Osteoblast (primary cell): ENCODE measurements at regions not wholly inside any gene's neighbourhood (a gene's known extent, or its start where the extent isn't known, plus 50 kb on each side); places are given as distances from the start of the nearest gene placed in this dataset.
"Not testable (repeated sequence)": the region's sequence is repeated elsewhere in the genome, so short reads cannot be mapped to it uniquely, and the experiment has no call there.

ENCODE experiments used
- DNase-seq: peaks from one replicate; pipeline ENCODE4 v3.0.0; 2011; ENCODE audit warnings: low spot score, mixed read lengths; ENCODE audit not compliant: insufficient read length; ENCODE audit errors: missing footprints
- H2AFZ ChIP-seq: 2 replicates; pipeline ENCODE4 v1.6.0; 2011; ENCODE audit warnings: mild to moderate bottlenecking, low read length
- H3K27ac ChIP-seq: 2 replicates; pipeline ENCODE4 v1.5.1; 2011; ENCODE audit warnings: mild to moderate bottlenecking, low read depth, low read length, moderate library complexity
- H3K27me3 ChIP-seq: 2 replicates; pipeline ENCODE4 v1.6.0; 2012; ENCODE audit warnings: mild to moderate bottlenecking, control low read depth, inconsistent platforms, low read length, moderate library complexity; ENCODE audit not compliant: insufficient read depth
- H3K36me3 ChIP-seq: 2 replicates; pipeline ENCODE4 v1.5.1; 2011; ENCODE audit warnings: mild to moderate bottlenecking, low read length, control low read depth, moderate library complexity; ENCODE audit not compliant: insufficient read depth
- H3K4me1 ChIP-seq: 2 replicates; pipeline ENCODE4 v1.5.1; 2011; ENCODE audit warnings: mild to moderate bottlenecking, low read length, control low read depth, moderate library complexity; ENCODE audit not compliant: insufficient read depth
- H3K4me2 ChIP-seq: 2 replicates; pipeline ENCODE4 v1.6.0; 2011; ENCODE audit warnings: mild to moderate bottlenecking, low read length; ENCODE audit not compliant: insufficient read depth
- H3K4me3 ChIP-seq: fragments of 200-600 bp; sonication (generic); 3 replicates; pipeline ENCODE4 v1.5.1; 2012; ENCODE audit warnings: mild to moderate bottlenecking, low read length, inconsistent platforms; ENCODE audit not compliant: insufficient read depth
- H3K79me2 ChIP-seq: 2 replicates; pipeline ENCODE4 v1.6.0; 2012; ENCODE audit warnings: mild to moderate bottlenecking, low read length, control low read depth, inconsistent platforms; ENCODE audit not compliant: insufficient read depth
- H3K9me3 ChIP-seq: 2 replicates; pipeline ENCODE4 v1.5.1; 2011; ENCODE audit warnings: low read depth, low read length, control low read depth
- H4K20me1 ChIP-seq: 2 replicates; pipeline ENCODE4 v1.6.0; 2012; ENCODE audit warnings: mild to moderate bottlenecking, low read length, control low read depth; ENCODE audit not compliant: insufficient read depth
- TF ChIP-seq, protein P1 (sequence below): IDR thresholded peaks from 2 replicates; pipeline ENCODE4 v1.5.1; 2011; ENCODE audit warnings: mild to moderate bottlenecking, low read depth, low read length, moderate library complexity; ENCODE audit errors: extremely low read depth

DNA sequence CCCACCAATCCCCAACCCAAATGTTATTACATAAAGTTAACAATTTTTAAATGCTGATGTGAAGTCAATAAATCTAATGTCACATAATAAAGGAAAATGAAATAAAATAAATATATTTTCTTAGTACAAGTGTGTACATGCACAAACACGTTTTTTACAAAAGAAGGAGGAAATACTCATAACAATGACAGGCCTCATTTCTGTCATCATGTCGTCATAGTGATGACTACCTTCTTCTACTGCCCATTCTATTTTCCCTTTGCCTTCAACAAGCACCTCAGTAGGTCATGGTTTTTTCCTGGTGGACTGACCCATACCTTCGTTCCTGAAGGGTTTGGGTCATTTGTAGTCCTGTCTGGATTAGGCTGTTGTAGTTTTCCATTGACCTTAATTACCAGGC lies 185.3 kb upstream of the IPO5 start:
- Histone ChIP-seq H3K27me3 (no peaks in the 10 kb centered on the region), H3K79me2 (no peaks in the 10 kb centered on the region), H3K4me1 (no peaks in the 10 kb centered on the region), H2AFZ (no peak overlapping the region), H3K27ac (no peak overlapping the region), H4K20me1 (no peaks in the 10 kb centered on the region), H3K9me3 (no peaks in the 10 kb centered on the region), H3K36me3 (no peaks in the 10 kb centered on the region), H3K4me2 (no peak overlapping the region), H3K4me3 (no peak overlapping the region)
- DNase-seq = no peak
- TF ChIP-seq, protein P1, sequence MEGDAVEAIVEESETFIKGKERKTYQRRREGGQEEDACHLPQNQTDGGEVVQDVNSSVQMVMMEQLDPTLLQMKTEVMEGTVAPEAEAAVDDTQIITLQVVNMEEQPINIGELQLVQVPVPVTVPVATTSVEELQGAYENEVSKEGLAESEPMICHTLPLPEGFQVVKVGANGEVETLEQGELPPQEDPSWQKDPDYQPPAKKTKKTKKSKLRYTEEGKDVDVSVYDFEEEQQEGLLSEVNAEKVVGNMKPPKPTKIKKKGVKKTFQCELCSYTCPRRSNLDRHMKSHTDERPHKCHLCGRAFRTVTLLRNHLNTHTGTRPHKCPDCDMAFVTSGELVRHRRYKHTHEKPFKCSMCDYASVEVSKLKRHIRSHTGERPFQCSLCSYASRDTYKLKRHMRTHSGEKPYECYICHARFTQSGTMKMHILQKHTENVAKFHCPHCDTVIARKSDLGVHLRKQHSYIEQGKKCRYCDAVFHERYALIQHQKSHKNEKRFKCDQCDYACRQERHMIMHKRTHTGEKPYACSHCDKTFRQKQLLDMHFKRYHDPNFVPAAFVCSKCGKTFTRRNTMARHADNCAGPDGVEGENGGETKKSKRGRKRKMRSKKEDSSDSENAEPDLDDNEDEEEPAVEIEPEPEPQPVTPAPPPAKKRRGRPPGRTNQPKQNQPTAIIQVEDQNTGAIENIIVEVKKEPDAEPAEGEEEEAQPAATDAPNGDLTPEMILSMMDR = no peak

DNA sequence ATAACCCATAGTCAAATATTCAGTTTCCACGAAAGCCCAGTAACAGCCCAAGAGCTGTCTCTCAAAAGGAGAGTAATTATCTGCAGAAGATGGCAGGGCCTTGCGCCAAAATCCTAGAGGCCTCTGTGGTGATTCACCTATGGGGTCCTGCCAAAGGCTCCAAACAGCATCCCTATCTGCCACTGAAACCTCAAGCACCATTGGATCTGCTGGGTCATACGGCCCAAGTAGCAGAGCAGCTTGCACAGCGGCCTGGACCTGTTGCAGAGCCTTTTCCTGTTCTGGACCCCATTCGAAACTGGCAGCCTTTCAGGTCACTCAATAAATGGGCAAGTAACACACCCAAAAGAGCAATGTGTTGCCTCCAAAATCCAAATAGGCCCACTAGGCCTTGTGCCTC lies 183.2 kb upstream of the IPO5 start:
- not testable (repeated sequence) for H3K4me2 ChIP-seq, H3K9me3 ChIP-seq, H3K27ac ChIP-seq, H3K4me3 ChIP-seq, H3K79me2 ChIP-seq, H4K20me1 ChIP-seq, H3K4me1 ChIP-seq, H3K27me3 ChIP-seq, H2AFZ ChIP-seq, H3K36me3 ChIP-seq, DNase-seq

DNA sequence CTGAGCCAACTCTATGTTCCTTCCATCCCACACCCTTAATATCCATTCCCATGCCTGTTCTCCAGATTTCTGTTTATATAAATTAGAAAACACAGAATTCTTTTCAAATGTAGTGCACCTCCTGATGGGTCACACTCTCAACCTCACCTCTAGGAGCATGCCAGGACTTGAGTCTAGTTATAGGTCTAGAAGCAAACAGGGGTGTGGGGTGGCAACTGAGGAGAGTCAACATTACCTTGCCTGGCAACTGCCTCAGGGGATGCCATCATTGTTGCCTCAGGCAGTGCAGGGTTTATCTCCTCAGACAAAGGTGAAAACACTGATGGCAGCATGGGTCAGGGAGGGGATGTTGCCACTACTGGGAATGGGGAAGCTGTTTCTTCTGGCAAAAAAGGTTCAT lies 181.0 kb upstream of the IPO5 start:
- not testable (repeated sequence) for H3K36me3 ChIP-seq, H3K27ac ChIP-seq, H3K79me2 ChIP-seq, H3K27me3 ChIP-seq, H3K9me3 ChIP-seq, H3K4me2 ChIP-seq, H3K4me3 ChIP-seq, H4K20me1 ChIP-seq, DNase-seq, H2AFZ ChIP-seq, H3K4me1 ChIP-seq

- H4K20me1 ChIP-seq, DNase-seq, H3K4me1 ChIP-seq, H3K9me3 ChIP-seq, H3K36me3 ChIP-seq, H3K4me3 ChIP-seq, H2AFZ ChIP-seq, H3K4me2 ChIP-seq, H3K27ac ChIP-seq, H3K79me2 ChIP-seq, H3K27me3 ChIP-seq: not testable (repeated sequence)
Observed at GRCh38 chr13:97774391-97775100, 178.9 kb upstream of the IPO5 start.

DNA sequence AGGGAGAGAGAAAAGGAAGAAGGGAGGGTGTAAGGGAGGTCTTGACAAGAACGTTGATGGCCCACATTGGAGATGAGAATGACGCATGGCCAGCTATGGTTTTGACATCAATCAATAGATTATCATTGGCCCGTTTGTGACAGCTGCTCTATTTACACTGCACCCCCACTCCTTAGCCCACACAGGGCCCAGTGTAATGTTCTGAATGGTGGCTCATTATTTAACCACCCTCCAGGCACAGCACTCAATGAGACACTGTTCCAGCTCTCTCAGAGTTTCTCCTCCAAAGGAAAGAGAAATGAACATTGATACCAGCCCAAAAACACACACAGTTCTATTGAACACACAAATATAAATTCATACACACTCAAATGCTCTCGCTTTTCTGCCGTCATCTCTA lies 173.0 kb upstream of the IPO5 start:
- H2AFZ ChIP-seq = no peak overlapping the region
- no peaks in the 10 kb centered on the region for H3K27me3 ChIP-seq
- no peak overlapping the region for H3K4me2 ChIP-seq
- H3K79me2 ChIP-seq = no peaks in the 10 kb centered on the region
- H4K20me1 ChIP-seq = no peaks in the 10 kb centered on the region
- no peaks in the 10 kb centered on the region for H3K36me3 ChIP-seq
- no peak overlapping the region for H3K4me3 ChIP-seq
- no peaks in the 10 kb centered on the region for H3K4me1 ChIP-seq
- TF ChIP-seq, protein P1 = no peak
- no peaks in the 10 kb centered on the region for H3K9me3 ChIP-seq
- no peak for DNase-seq
- no peak overlapping the region for H3K27ac ChIP-seq
